ENCODE measurements at regions not wholly inside any gene's neighbourhood (a gene's known extent, or its start where the extent isn't known, plus 50 kb on each side); places are given as distances from the start of the nearest gene placed in this dataset.

- intact Hi-C loops (cut with DNase I; ENCODE audit: low total_unique reads) (no loop called here), in situ Hi-C loops (cut with MboI; ENCODE audit: low sequenced_read_pairs in 4 of 4) (no loop called here)
- H3K27me3 ChIP-seq, result no peaks in the 10 kb centered on the region
- TF ChIP-seq POLR2A (IDR thresholded peaks at IDR 0.05) (no peak), CTCF (IDR thresholded peaks at IDR 0.05 in 4 of 5, conservative IDR thresholded peaks at IDR 0.05 in 1 of 5) (no peak)
- no peaks in the 10 kb centered on the region for H3K9me3 ChIP-seq
- H3K4me1 ChIP-seq, result no peaks in the 10 kb centered on the region
- no peak overlapping the region for H3K4me3 ChIP-seq
- no peaks in the 10 kb centered on the region for H3K36me3 ChIP-seq
- DNase-seq, result no peak
- no peak overlapping the region for H3K27ac ChIP-seq
- ATAC-seq, result no peak
These were observed 50.1 kb upstream of the IGFBP3 start for GRCh38 chr7:45971171-45971570.
